Heart right ventricle (tissue), 16 donors: ENCODE measurements at regions not wholly inside any gene's neighbourhood (a gene's known extent, or its start where the extent isn't known, plus 50 kb on each side); places are given as distances from the start of the nearest gene placed in this dataset.
A peak's percentile ranks its signal among the peaks of the same experiment; 100 is the strongest.

Experiments
- ATAC-seq, 8 donors: fragments of 200-7000 bp; cut with Tn5 transposase; one replicate each; pipeline ENCODE4 v1.9.1; 2020; ENCODE audit warnings: mild to moderate bottlenecking in 8 of 8, moderate library complexity in 8 of 8, moderate number of reproducible peaks in 1 of 8
- DNase-seq, 2 donors: peaks; one replicate each; pipeline ENCODE4 v3.0.0-alpha.2; 2020
- H3K27ac ChIP-seq, 10 donors: fragments of 200-600 bp; sonication (generic) in 2 of 10; one replicate each; pipeline versions ENCODE4 v1.5.0 to v1.8.0; 2020 to 2022; ENCODE audit warnings: mild to moderate bottlenecking in 3 of 10
- H3K27me3 ChIP-seq, 7 donors: fragments of 200-600 bp; one replicate each; pipeline ENCODE4 v1.8.0; 2021 to 2022; ENCODE audit warnings: mild to moderate bottlenecking in 2 of 7
- H3K36me3 ChIP-seq, 9 donors: fragments of 200-600 bp; sonication (generic) in 1 of 9; one replicate each; pipeline versions ENCODE4 v1.5.0 to v1.8.0; 2020 to 2022; ENCODE audit warnings: mild to moderate bottlenecking in 2 of 9
- H3K4me1 ChIP-seq, 9 donors: fragments of 200-600 bp; sonication (generic) in 1 of 9; one replicate each; pipeline versions ENCODE4 v1.5.0 to v1.8.0; 2020 to 2022; ENCODE audit warnings: mild to moderate bottlenecking in 4 of 9
- H3K4me3 ChIP-seq, 10 donors: fragments of 200-600 bp; sonication (generic) in 2 of 10; one replicate each; pipeline versions ENCODE4 v1.5.0 to v1.8.0; 2020 to 2022; ENCODE audit warnings: mild to moderate bottlenecking in 7 of 10, moderate library complexity in 2 of 10
- H3K9me3 ChIP-seq, 11 donors: fragments of 200-600 bp in 10 of 11; sonication (generic) in 2 of 11; one replicate each; pipeline versions ENCODE4 v1.5.0 to v1.8.0; 2013 to 2022; ENCODE audit warnings: mild to moderate bottlenecking in 2 of 11, control low read depth in 1 of 11, moderate library complexity in 1 of 11
- CTCF ChIP-seq, 9 donors: fragments of 200-600 bp; sonication (generic) in 2 of 9; IDR thresholded peaks; one replicate each; pipeline versions ENCODE4 v1.5.0 to v1.8.0; 2021 to 2022; ENCODE audit warnings: antibody characterized with exemption in 9 of 9, mild to moderate bottlenecking in 5 of 9, moderate library complexity in 1 of 9
- WGBS, 2 donors: extraction: QIAGEN DNeasy Blood & Tissue Kit; methylation state at CpG; one replicate each; pipeline ENCODE4 v1.1.7; 2013; ENCODE audit warnings: inconsistent platforms in 1 of 2; 5-methylcytosine and 5-hydroxymethylcytosine counted together
- intact Hi-C, 10 donors: fragments of 100-400 bp; cut with DNase I; formaldehyde crosslinking; loops; one replicate each; pipeline versions ENCODE4 v1.11.1 to v1.14.2; 2022
- donor health status: Arrhythmogenic right ventricular cardiomyopathy.
- donor health status: ischemic (EF 13 %, LVEDD 7.1; RV severe dilation, severe dysfunction).
- donor health status: healthy with polysubstance abuse.
- donor health status: DM: no; HTN: yes; CAD: no.
- donor health status: DM: no; HTN: no; CAD: no.
- donor health status: ischemic (EF 25% LVEDD 6.9; RV normal size, moderate dysfunction).
- donor health status: ischemic (EF 25% LVEDD 5.7; RV mildly dilated, moderate dysfunction).
- donor health status: healthy.
- donor health status: DM: yes; HTN: yes; CAD: no.
- donor health status: Ischemic cardiomyopathy.
- donor health status: ischemic (EF 35%, LVEDD 5.7; RV mildly dilated, moderate dysfunction).
- donor health status: nonischemic (EF 11% LVEDD 7.7; RV severe dilation, severe dysfunction).
- donor health status: DM: yes; HTN: yes; CAD: no.
- donor health status: PGD.
- donor health status: ischemic (EF 29% LVEDD 5.4; RV normal size, mild dysfunction).
- donor health status: nonischemic (EF 23%, LVEDD 6.1; RV moderate dilation, normal function).

DNA sequence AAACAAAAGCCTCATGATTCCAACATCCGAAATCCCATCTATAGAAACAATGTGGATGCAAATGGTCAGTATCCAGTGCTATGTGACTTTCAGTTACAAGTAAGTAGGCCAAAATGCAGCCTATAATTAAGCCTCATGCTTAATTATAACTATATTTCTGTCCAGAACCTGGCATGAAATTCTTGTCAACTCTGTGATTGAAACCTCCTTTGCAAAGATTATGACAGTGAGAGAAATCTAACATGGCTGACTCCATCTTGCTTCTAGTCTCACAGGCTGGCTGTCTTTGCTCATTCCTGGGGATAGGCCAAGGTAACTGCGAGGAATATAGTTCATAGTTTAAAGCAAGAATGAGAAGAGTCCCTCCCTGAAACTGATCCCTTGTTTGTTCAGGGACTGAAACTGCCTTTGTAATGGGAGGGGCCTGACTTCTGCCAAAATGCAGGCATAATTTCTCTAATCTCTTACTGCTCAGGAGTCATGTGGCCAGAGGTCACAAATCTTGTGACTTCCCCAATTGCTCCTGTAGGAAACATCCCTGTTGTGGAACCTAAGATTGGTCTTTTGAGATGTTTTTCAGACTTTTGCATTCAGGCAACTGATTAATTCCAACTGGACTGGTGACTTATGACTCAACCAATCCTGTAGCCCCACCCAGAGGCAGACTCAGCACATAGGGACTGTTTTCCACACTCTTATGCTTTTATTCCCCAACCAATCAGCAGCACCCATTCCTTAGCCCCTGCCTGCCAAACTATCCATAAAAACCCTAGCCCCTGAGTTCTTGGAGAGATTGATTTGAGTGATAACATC lies 84.5 kb upstream of the TLK1 start:
- Histone ChIP-seq H3K9me3 (peaks cover 0 to 24% (median 8%) of the 10 kb centered on the region in 11 donors), H3K4me3 (no peak overlapping the region), H3K27me3 (no peaks in the 10 kb centered on the region), H3K36me3 (no peaks in the 10 kb centered on the region), H3K4me1 (peaks cover 0 to 35% (median 0%) of the 10 kb centered on the region in 9 donors), H3K27ac (peak overlapping the region in 1 of 10 donors; percentile 61)
- no peak for DNase-seq
- TF ChIP-seq CTCF (IDR thresholded peaks at IDR 0.05) = no peak
- intact Hi-C loops = no loop called here
- ATAC-seq = no peak
- 87 to 93% methylated on average over 2 of the region's 2 CpGs for WGBS, 2 donors

DNA sequence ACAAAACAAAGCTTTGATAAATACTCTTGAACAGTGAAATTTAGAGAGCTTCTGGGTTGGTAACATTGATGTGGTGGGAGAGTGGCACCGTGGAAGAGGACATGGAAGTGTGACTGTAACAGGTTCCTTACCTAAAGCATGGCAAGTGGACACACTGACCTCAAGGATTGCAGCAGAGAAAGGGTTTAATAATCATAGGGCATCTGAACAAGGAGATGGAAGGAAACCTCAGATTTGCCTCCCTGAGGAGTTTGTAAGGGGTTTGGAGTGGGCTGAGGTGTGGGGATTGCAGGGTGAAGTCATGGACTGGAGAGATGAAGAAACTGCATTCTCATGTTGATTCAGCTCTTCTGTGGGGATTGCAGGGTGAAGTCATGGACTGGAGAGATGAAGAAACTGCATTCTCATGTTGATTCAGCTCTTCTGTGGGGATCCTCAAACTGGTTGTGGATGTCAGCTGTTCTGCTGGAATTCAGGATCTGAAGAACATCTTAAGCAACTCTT lies 83.8 kb upstream of the TLK1 start:
- no peak for DNase-seq
- H3K9me3 ChIP-seq = peaks cover 0 to 24% (median 8%) of the 10 kb centered on the region in 11 donors
- TF ChIP-seq CTCF (IDR thresholded peaks at IDR 0.05) = no peak
- peak overlapping the region in 1 of 10 donors; percentile 61 for H3K27ac ChIP-seq
- WGBS, 2 donors = 82 to 90% methylated on average over 1 of the region's 1 CpG
- intact Hi-C loops = no loop called here
- peak in 1 of 8 donors; percentile 29 for ATAC-seq
- H3K4me1 ChIP-seq = peaks cover 0 to 35% (median 0%) of the 10 kb centered on the region in 9 donors
- H3K36me3 ChIP-seq = no peaks in the 10 kb centered on the region
- H3K4me3 ChIP-seq = no peak overlapping the region
- H3K27me3 ChIP-seq = no peaks in the 10 kb centered on the region

- no peak for TF ChIP-seq CTCF (IDR thresholded peaks at IDR 0.05)
- ATAC-seq (no peak), DNase-seq (no peak)
- H3K4me1 ChIP-seq = peaks cover 0 to 17% (median 0%) of the 10 kb centered on the region in 9 donors
- H3K36me3 ChIP-seq = no peaks in the 10 kb centered on the region
- no peaks in the 10 kb centered on the region for H3K27me3 ChIP-seq
- no peak overlapping the region for H3K4me3 ChIP-seq
- intact Hi-C loops = no loop called here
- H3K27ac ChIP-seq = no peak overlapping the region
- 69 to 70% methylated on average over 1 of the region's 1 CpG for WGBS, 2 donors
- H3K9me3 ChIP-seq = peaks cover 0 to 23% (median 8%) of the 10 kb centered on the region in 11 donors
These were observed 81.1 kb upstream of the TLK1 start for GRCh38 chr2:171241771-171242170.

GRCh38 chr2:171238946-171239345 lies 78.3 kb upstream of the TLK1 start:
- Histone ChIP-seq H3K4me1 (no peaks in the 10 kb centered on the region), H3K27ac (no peak overlapping the region), H3K9me3 (no peaks in the 10 kb centered on the region), H3K4me3 (no peak overlapping the region), H3K27me3 (peaks cover 0 to 10% (median 0%) of the 10 kb centered on the region in 7 donors), H3K36me3 (no peaks in the 10 kb centered on the region)
- ATAC-seq (no peak), DNase-seq (no peak)
- intact Hi-C loops = no loop called here
- 68 to 72% methylated on average over 4 of the region's 4 CpGs for WGBS, 2 donors
- TF ChIP-seq CTCF (IDR thresholded peaks at IDR 0.05) = no peak
